OCI-LY7 (cell line): ENCODE measurements at regions not wholly inside any gene's neighbourhood (a gene's known extent, or its start where the extent isn't known, plus 50 kb on each side); places are given as distances from the start of the nearest gene placed in this dataset.

Experiments
- BruUV-seq: library from RNA; stranded (reverse); fragments of 400-500 nt; replicated peaks from 2 replicates; lab custom pipeline; 2021; lab: Mats Ljungman, UMichigan
- CTCF ChIA-PET: fragments of 300-600 bp; sonication (Branson Sonifier 250); formaldehyde crosslinking; loops from one replicate; lab custom pipeline; 2022; ENCODE audit warnings: antibody characterized with exemption; ENCODE audit not compliant: unreplicated experiment; lab: Charles Lee
- POLR2A ChIA-PET: fragments of 300-600 bp; sonication (Branson Sonifier 250); formaldehyde crosslinking; loops from one replicate; lab custom pipeline; 2022; ENCODE audit warnings: antibody characterized with exemption; lab: Charles Lee
- DNase-seq: peaks from one replicate; pipeline ENCODE4 v3.0.0-alpha.2; 2015; ENCODE audit warnings: low spot score
- H2AFZ ChIP-seq: fragments of 200-600 bp; sonication (generic), shearing (Covaris generic); 2 replicates; pipeline ENCODE4 v1.6.1; 2014; ENCODE audit warnings: mild to moderate bottlenecking, antibody characterized with exemption, low read length, moderate library complexity
- H3K27ac ChIP-seq: fragments of 200-600 bp; sonication (generic); 2 replicates; pipeline ENCODE4 v1.5.1; 2014; ENCODE audit warnings: mixed run types, low read depth, mild to moderate bottlenecking, moderate library complexity, low read length, inconsistent platforms; ENCODE audit not compliant: poor library complexity, severe bottlenecking
- H3K36me3 ChIP-seq: fragments of 200-600 bp; sonication (generic); 2 replicates; pipeline ENCODE4 v1.6.1; 2014; ENCODE audit warnings: mild to moderate bottlenecking, antibody characterized with exemption, low read length, moderate library complexity, mixed read lengths; ENCODE audit not compliant: insufficient read depth
- H3K4me1 ChIP-seq: fragments of 200-600 bp; sonication (generic); 2 replicates; pipeline ENCODE4 v1.5.1; 2014; ENCODE audit warnings: mild to moderate bottlenecking, low read length; ENCODE audit not compliant: insufficient read depth, poor library complexity, severe bottlenecking
- H3K4me2 ChIP-seq: fragments of 200-600 bp; sonication (generic); 2 replicates; pipeline ENCODE4 v1.6.1; 2014; ENCODE audit warnings: mild to moderate bottlenecking, low read length
- H3K4me3 ChIP-seq: fragments of 200-600 bp; sonication (generic); 2 replicates; pipeline ENCODE4 v1.5.1; 2014; ENCODE audit warnings: mild to moderate bottlenecking, low read depth, low read length; ENCODE audit not compliant: poor library complexity, severe bottlenecking
- H3K79me2 ChIP-seq: fragments of 200-600 bp; sonication (generic); 2 replicates; pipeline ENCODE4 v1.6.1; 2016; ENCODE audit warnings: low read depth, mild to moderate bottlenecking, low read length, moderate library complexity, mixed read lengths; ENCODE audit not compliant: insufficient read depth
- H3K9me2 ChIP-seq: fragments of 200-600 bp; sonication (generic); 2 replicates; pipeline ENCODE4 v1.6.1; 2016; ENCODE audit warnings: mild to moderate bottlenecking, low read length, mixed read lengths; ENCODE audit not compliant: insufficient read depth
- H3K9me3 ChIP-seq: fragments of 200-600 bp; sonication (generic); 2 replicates; pipeline ENCODE4 v1.6.1; 2014; ENCODE audit warnings: mild to moderate bottlenecking, mixed run types, low read length, mixed read lengths
- H4K20me1 ChIP-seq: fragments of 200-600 bp; sonication (generic); 2 replicates; pipeline ENCODE4 v1.6.1; 2014; ENCODE audit warnings: mild to moderate bottlenecking, antibody characterized with exemption, low read length, moderate library complexity, mixed read lengths; ENCODE audit not compliant: insufficient read depth
- EZH2phosphoT487 ChIP-seq: fragments of 200-600 bp; sonication (generic); IDR thresholded peaks from 2 replicates; pipeline ENCODE4 v1.6.1; 2018; ENCODE audit warnings: low read depth, borderline replicate concordance, mild to moderate bottlenecking, mixed run types, antibody characterized with exemption, low read length, moderate library complexity, mixed read lengths
- intact Hi-C: fragments of 100-400 bp; cut with micrococcal nuclease; formaldehyde crosslinking; loops from one replicate; pipeline ENCODE4 v1.10.0; 2022; ENCODE audit not compliant: unreplicated experiment
- TF ChIP-seq, protein P1 (sequence below): fragments of 200-600 bp; sonication (generic); conservative IDR thresholded peaks from 2 replicates; pipeline ENCODE4 v1.5.1; 2014; ENCODE audit warnings: mild to moderate bottlenecking, antibody characterized with exemption, low read length, moderate library complexity, mixed read lengths

DNA sequence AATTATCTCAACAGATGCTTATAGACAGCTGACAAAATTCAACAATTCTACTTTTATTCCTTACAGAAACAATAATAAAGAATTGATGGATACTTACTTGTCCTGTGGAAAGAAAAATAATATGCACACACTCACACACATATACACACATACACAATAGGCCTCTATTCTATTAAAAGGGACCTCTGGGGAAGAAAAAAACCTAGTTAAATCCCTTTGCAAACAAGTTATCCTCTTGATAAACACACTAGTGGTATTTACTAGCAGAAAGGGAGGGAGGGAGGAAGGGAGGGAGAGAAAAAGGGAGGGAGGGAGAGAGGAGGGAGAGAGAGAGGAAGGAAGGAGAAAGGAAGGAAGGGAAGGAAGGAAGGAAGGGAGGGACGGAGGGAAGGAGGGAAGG lies 486.4 kb downstream of the HINT1 start:
- ChIA-PET POLR2A (no interaction called here), CTCF (no interaction called here)
- no peaks in the 10 kb centered on the region for H3K9me2 ChIP-seq
- TF ChIP-seq, protein P1, sequence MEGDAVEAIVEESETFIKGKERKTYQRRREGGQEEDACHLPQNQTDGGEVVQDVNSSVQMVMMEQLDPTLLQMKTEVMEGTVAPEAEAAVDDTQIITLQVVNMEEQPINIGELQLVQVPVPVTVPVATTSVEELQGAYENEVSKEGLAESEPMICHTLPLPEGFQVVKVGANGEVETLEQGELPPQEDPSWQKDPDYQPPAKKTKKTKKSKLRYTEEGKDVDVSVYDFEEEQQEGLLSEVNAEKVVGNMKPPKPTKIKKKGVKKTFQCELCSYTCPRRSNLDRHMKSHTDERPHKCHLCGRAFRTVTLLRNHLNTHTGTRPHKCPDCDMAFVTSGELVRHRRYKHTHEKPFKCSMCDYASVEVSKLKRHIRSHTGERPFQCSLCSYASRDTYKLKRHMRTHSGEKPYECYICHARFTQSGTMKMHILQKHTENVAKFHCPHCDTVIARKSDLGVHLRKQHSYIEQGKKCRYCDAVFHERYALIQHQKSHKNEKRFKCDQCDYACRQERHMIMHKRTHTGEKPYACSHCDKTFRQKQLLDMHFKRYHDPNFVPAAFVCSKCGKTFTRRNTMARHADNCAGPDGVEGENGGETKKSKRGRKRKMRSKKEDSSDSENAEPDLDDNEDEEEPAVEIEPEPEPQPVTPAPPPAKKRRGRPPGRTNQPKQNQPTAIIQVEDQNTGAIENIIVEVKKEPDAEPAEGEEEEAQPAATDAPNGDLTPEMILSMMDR, result no peak
- no peak for TF ChIP-seq EZH2phosphoT487
- intact Hi-C loops, result no loop called here
- H3K4me1 ChIP-seq, result no peaks in the 10 kb centered on the region
- H3K27ac ChIP-seq, result no peak overlapping the region
- H3K9me3 ChIP-seq, result no peaks in the 10 kb centered on the region
- H3K4me2 ChIP-seq, result no peak overlapping the region
- no peak for DNase-seq
- H3K4me3 ChIP-seq, result no peak overlapping the region
- H3K79me2 ChIP-seq, result no peaks in the 10 kb centered on the region
- H2AFZ ChIP-seq, result no peak overlapping the region
- no peaks in the 10 kb centered on the region for H3K36me3 ChIP-seq
- no peaks in the 10 kb centered on the region for H4K20me1 ChIP-seq
- no TSS peak for BruUV-seq

DNA sequence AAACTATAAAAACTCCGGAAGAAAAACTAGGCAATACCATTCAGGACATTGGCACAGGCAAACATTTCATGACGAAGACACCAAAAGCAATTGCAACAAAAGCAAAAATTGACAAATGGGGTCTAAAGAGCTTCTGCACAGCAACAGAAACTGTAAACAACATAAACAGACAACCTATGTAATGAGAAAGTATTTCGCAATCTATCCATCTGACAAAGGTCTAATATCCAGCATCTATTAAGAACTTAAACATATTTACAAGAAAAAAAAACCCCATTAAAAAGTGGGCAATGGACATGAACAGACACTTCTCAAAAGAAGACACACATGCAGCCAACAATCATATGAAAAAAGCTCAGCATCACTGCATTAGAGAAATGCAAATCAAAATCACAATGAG lies 498.6 kb downstream of the HINT1 start:
- Histone ChIP-seq H3K36me3 (no peaks in the 10 kb centered on the region), H3K4me1 (no peaks in the 10 kb centered on the region), H3K79me2 (no peaks in the 10 kb centered on the region), H2AFZ (no peak overlapping the region), H3K4me2 (no peak overlapping the region), H3K9me3 (no peaks in the 10 kb centered on the region), H3K9me2 (no peaks in the 10 kb centered on the region), H3K4me3 (no peak overlapping the region), H4K20me1 (no peaks in the 10 kb centered on the region), H3K27ac (no peak overlapping the region)
- no peak for TF ChIP-seq EZH2phosphoT487
- TF ChIP-seq, protein P1, result no peak
- BruUV-seq, result no TSS peak
- no peak for DNase-seq
- intact Hi-C loops, result no loop called here
- POLR2A ChIA-PET, result no interaction called here
- CTCF ChIA-PET, result no interaction called here

DNA sequence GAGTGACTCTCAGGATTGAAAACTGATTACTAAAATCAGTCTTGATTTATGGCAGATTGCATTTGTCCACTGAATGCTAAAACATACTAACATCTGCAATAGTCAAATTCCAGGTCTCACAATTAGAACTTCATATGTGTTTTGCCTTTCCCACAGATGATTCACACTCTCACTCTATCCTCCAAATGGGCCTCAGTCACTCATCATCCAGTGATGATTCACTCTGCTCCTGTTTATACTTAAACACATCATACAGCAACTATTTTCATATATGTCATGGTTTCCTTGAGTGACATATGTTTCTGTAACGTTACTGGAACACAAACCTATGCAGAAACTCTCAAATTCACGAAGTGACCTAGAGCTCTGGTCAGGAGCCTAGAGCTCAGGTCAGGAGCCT lies 512.9 kb downstream of the HINT1 start:
- Histone ChIP-seq H3K4me2 (no peak overlapping the region), H3K4me3 (no peak overlapping the region), H3K27ac (no peak overlapping the region), H3K4me1 (no peaks in the 10 kb centered on the region), H2AFZ (no peak overlapping the region), H3K36me3 (no peaks in the 10 kb centered on the region), H4K20me1 (no peaks in the 10 kb centered on the region), H3K79me2 (no peaks in the 10 kb centered on the region), H3K9me2 (no peaks in the 10 kb centered on the region), H3K9me3 (no peaks in the 10 kb centered on the region)
- BruUV-seq, result no TSS peak
- TF ChIP-seq, protein P1, result no peak
- no peak for TF ChIP-seq EZH2phosphoT487
- intact Hi-C loops, result no loop called here
- CTCF ChIA-PET, result no interaction called here
- POLR2A ChIA-PET, result no interaction called here
- no peak for DNase-seq
